Cardiac fibroblast (primary cell): ENCODE measurements at regions not wholly inside any gene's neighbourhood (a gene's known extent, or its start where the extent isn't known, plus 50 kb on each side); places are given as distances from the start of the nearest gene placed in this dataset.
A peak's percentile ranks its signal among the peaks of the same experiment; 100 is the strongest.

Experiments used
- DNase-seq, 2 donors: peaks; one replicate each; pipeline versions ENCODE4 v3.0.0 to v3.0.0-alpha.2; 2010; ENCODE audit warnings: low read depth in 2 of 2
- H3K4me3 ChIP-seq, 2 donors: replicated peaks in 1 of 2; 1 replicate in 1 of 2; 2 replicates in 1 of 2; pipeline ENCODE4 v1.5.1; 2011; ENCODE audit warnings: low read depth in 2 of 2, low read length in 2 of 2, mild to moderate bottlenecking in 2 of 2, moderate library complexity in 1 of 2
- TF ChIP-seq, protein P1 (sequence below): IDR thresholded peaks from one replicate; pipeline ENCODE4 v1.5.1; 2011; ENCODE audit warnings: low read depth, mild to moderate bottlenecking, low read length, inconsistent platforms

DNA sequence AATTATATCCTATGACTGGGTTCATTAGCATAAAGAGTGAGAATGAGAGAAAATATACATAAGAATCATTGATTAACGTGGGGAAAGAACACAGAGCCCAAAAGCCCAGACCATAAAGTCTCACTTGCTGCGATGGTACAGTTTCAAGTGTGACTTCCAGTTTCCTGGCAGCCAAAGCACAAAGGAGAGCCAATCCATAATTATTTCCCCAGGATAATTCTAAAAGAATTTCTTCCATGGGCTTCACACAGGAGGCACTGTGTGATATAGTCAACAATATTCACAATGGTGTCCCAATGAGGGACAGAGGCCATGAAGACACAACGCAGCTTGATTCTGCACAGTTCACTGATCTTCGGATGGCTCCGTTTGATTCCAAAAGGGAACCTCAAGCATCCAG is 321.6 kb downstream of the PLPP3 start:
- TF ChIP-seq, protein P1, sequence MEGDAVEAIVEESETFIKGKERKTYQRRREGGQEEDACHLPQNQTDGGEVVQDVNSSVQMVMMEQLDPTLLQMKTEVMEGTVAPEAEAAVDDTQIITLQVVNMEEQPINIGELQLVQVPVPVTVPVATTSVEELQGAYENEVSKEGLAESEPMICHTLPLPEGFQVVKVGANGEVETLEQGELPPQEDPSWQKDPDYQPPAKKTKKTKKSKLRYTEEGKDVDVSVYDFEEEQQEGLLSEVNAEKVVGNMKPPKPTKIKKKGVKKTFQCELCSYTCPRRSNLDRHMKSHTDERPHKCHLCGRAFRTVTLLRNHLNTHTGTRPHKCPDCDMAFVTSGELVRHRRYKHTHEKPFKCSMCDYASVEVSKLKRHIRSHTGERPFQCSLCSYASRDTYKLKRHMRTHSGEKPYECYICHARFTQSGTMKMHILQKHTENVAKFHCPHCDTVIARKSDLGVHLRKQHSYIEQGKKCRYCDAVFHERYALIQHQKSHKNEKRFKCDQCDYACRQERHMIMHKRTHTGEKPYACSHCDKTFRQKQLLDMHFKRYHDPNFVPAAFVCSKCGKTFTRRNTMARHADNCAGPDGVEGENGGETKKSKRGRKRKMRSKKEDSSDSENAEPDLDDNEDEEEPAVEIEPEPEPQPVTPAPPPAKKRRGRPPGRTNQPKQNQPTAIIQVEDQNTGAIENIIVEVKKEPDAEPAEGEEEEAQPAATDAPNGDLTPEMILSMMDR = no peak
- DNase-seq = no peak

GRCh38 chr1:56256153-56257000 is 323.0 kb downstream of the PLPP3 start:
- TF ChIP-seq, protein P1 = no peak
- no peak overlapping the region for H3K4me3 ChIP-seq
- no peak for DNase-seq

More for the DNA sequence above, 321.6 kb downstream of the PLPP3 start:
- no peak overlapping the region for H3K4me3 ChIP-seq

- peak; percentile 85 to 96 for DNase-seq
- TF ChIP-seq, protein P1 = no peak
- no peak overlapping the region for H3K4me3 ChIP-seq
These were observed 323.7 kb downstream of the PLPP3 start for GRCh38 chr1:56255516-56256152.

- TF ChIP-seq, protein P1 = no peak
- no peak overlapping the region for H3K4me3 ChIP-seq
- no peak for DNase-seq
These were observed 325.2 kb downstream of the PLPP3 start for GRCh38 chr1:56254130-56254529.

- DNase-seq = no peak
- TF ChIP-seq, protein P1 = no peak
- no peak overlapping the region for H3K4me3 ChIP-seq
These were observed 328.6 kb downstream of the PLPP3 start for GRCh38 chr1:56250809-56251208.

- TF ChIP-seq, protein P1 = no peak
- no peak overlapping the region for H3K4me3 ChIP-seq
- DNase-seq = no peak
These were observed 330.1 kb downstream of the PLPP3 start for GRCh38 chr1:56249234-56249633.
